HL-60/S4 treated with phorbol 12-myristate 13-acetate at 8.2 ng/mL for 4 days and 3 days (cell line): ENCODE measurements at regions not wholly inside any gene's neighbourhood (a gene's known extent, or its start where the extent isn't known, plus 50 kb on each side); places are given as distances from the start of the nearest gene placed in this dataset.

Source experiments
- in situ Hi-C: fragments of 300-500 bp; cut with MboI; formaldehyde crosslinking; loops from 2 replicates; pipeline ENCODE4 v1.15.0; 2022; ENCODE audit warnings: low sequenced_read_pairs

GRCh38 chr18:76557026-76557575, 62.1 kb upstream of the ZNF516 start:
- in situ Hi-C loops, result no loop called here

- in situ Hi-C loops, result no loop called here
Observed at GRCh38 chr18:76554547-76555222, 59.6 kb upstream of the ZNF516 start.

GRCh38 chr18:76553715-76554546, 58.9 kb upstream of the ZNF516 start:
- in situ Hi-C loops, result no loop called here

GRCh38 chr18:76548541-76548940, 53.5 kb upstream of the ZNF516 start:
- in situ Hi-C loops, result no loop called here

- in situ Hi-C loops, result no loop called here
Observed at GRCh38 chr18:76547296-76547695, 52.3 kb upstream of the ZNF516 start.

GRCh38 chr18:76546436-76546835, 51.4 kb upstream of the ZNF516 start:
- in situ Hi-C loops, result no loop called here

GRCh38 chr18:76546088-76546435, 51.0 kb upstream of the ZNF516 start:
- in situ Hi-C loops, result no loop called here

- in situ Hi-C loops, result no loop called here
Observed at GRCh38 chr18:76545433-76546087, 50.5 kb upstream of the ZNF516 start.

- in situ Hi-C loops, result no loop called here
Observed at GRCh38 chr18:76544511-76545345, 49.7 kb upstream of the ZNF516 start.
